ENCODE measurements at regions not wholly inside any gene's neighbourhood (a gene's known extent, or its start where the extent isn't known, plus 50 kb on each side); places are given as distances from the start of the nearest gene placed in this dataset.

DNA sequence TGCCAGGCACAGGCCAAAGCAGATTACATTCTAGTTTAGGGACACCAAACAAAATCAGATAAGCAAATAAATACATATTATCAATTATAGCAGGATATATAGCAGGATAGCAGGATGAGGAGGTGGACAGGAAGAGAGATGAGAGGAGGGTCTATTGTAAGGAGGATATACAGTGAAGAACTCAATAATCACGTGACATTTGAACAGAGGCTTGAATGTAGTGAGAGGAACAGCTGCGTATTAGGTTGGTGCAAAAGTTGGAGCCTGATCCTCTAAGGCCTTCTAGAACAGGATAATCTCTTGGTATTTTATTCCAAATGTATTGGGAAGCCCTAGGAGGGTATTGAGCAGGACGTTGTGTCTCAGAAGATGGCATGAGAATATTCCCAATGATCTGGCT is 136.7 kb downstream of the CYLD start:
- TF ChIP-seq CTCF (IDR thresholded peaks at IDR 0.05; ENCODE audit: insufficient read depth, low read depth, low read length) (no peak), EZH2 (IDR thresholded peaks at IDR 0.05; ENCODE audit: insufficient read depth, low read length) (no peak)
